ENCODE measurements at regions not wholly inside any gene's neighbourhood (a gene's known extent, or its start where the extent isn't known, plus 50 kb on each side); places are given as distances from the start of the nearest gene placed in this dataset.
A peak's percentile ranks its signal among the peaks of the same experiment; 100 is the strongest.
"Not testable (repeated sequence)": the region's sequence is repeated elsewhere in the genome, so short reads cannot be mapped to it uniquely, and the experiment has no call there.

GRCh38 chr14:105663323-105663722, 136.9 kb downstream of the TMEM121 start:
- H3K9me3 ChIP-seq; H3K4me3 ChIP-seq; H3K27me3 ChIP-seq; H3K36me3 ChIP-seq; H3K27ac ChIP-seq; intact Hi-C loops (cut with DNase I; ENCODE audit: low total_unique reads): not testable (repeated sequence)
- peak in 1 of 2 donors; percentile 10 for DNase-seq
- peaks cover 0 to 11% (median 7%) of the 10 kb centered on the region in 4 donors for H3K4me1 ChIP-seq

GRCh38 chr14:105663818-105664596, 137.6 kb downstream of the TMEM121 start:
- peak in 1 of 2 donors; percentile 81 for DNase-seq
- Histone ChIP-seq H3K4me1 (peaks cover 0 to 11% (median 7%) of the 10 kb centered on the region in 4 donors), H3K27ac (peak overlapping the region; percentile 59 to 73)
- H3K27me3 ChIP-seq; H3K4me3 ChIP-seq; intact Hi-C loops (cut with DNase I; ENCODE audit: low total_unique reads); H3K9me3 ChIP-seq; H3K36me3 ChIP-seq: not testable (repeated sequence)

DNA sequence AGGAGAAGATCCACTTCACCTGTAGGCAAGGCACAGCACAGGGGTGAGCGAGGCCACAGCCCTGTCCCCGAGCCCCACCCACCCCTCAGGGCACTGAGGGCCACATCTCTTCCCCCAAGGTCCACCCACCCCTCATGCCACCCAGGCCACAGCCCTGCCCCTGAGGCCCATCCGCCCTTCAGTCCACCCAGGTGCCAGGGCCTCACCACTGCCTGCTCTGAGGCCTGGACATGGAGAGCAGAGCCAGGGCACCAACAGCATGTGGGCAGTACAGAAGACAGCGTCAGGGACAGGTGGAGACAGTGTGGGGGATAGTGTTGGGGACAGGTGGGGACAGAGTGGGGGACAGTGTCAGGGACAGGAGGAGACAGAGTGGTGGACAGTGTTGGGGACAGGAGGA, 138.3 kb downstream of the TMEM121 start:
- Histone ChIP-seq H3K27me3 (no peaks in the 10 kb centered on the region), H3K4me1 (peaks cover 0 to 11% (median 7%) of the 10 kb centered on the region in 4 donors), H3K36me3 (no peaks in the 10 kb centered on the region), H3K4me3 (no peak overlapping the region), H3K27ac (peak overlapping the region in 1 of 2 donors; percentile 73), H3K9me3 (no peaks in the 10 kb centered on the region)
- intact Hi-C loops (cut with DNase I; ENCODE audit: low total_unique reads) = no loop called here
- TF ChIP-seq CTCF (IDR thresholded peaks at IDR 0.05) = no peak
- peak in 1 of 2 donors; percentile 48 for DNase-seq

DNA sequence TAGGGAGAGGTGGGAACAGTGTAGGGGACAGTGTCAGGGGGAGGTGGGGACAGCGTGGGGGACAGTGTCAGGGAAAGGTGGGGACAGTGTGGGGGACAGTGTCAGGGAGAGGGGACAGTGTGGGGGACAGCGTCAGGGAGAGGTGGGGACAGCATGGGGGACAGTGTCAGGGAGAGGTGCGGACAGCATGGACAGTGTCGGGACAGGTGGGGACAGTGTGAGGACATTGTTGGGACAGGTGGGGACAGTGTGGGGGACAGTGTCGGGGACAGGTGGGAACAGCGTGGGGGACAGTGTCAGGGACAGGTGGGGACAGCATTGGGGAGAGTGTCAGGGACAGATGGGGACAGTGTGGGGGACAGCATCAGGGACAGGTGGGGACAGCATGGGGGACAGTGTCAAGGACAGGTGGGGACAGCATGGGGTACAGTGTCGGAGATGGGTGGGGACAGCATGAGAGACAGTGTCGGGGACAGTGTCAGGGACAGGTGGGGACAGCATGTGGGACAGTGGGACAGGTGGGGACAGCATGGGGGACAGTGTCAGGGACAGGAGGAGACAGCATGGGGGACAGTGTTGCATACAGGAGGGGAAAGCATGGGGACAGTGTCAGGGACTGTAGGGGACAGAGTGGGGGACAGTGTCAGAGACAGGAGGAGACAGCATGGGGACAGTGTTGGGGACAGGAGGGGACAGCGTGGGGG, 139.0 kb downstream of the TMEM121 start:
- Histone ChIP-seq H3K4me1 (peaks cover 0 to 11% (median 7%) of the 10 kb centered on the region in 4 donors), H3K4me3 (no peak overlapping the region), H3K9me3 (no peaks in the 10 kb centered on the region), H3K27ac (no peak overlapping the region), H3K36me3 (no peaks in the 10 kb centered on the region), H3K27me3 (no peaks in the 10 kb centered on the region)
- intact Hi-C loops (cut with DNase I; ENCODE audit: low total_unique reads) = no loop called here
- DNase-seq = peak in 1 of 2 donors; percentile 48
- TF ChIP-seq CTCF (IDR thresholded peaks at IDR 0.05) = no peak

GRCh38 chr14:105665951-105666277, 139.5 kb downstream of the TMEM121 start:
- TF ChIP-seq CTCF (IDR thresholded peaks at IDR 0.05) = no peak

GRCh38 chr14:105666420-105666819, 140.0 kb downstream of the TMEM121 start:
- no peak for DNase-seq
- no peaks in the 10 kb centered on the region for H3K9me3 ChIP-seq
- no peak overlapping the region for H3K27ac ChIP-seq
- H3K36me3 ChIP-seq = no peaks in the 10 kb centered on the region
- intact Hi-C loops (cut with DNase I; ENCODE audit: low total_unique reads) = no loop called here
- no peak for TF ChIP-seq CTCF (IDR thresholded peaks at IDR 0.05)
- H3K27me3 ChIP-seq = no peaks in the 10 kb centered on the region
- H3K4me3 ChIP-seq = no peak overlapping the region
- H3K4me1 ChIP-seq = peaks cover 0 to 11% (median 7%) of the 10 kb centered on the region in 4 donors

More at GRCh38 chr14:105665951-105666277, 139.5 kb downstream of the TMEM121 start:
- H3K36me3 ChIP-seq = no peaks in the 10 kb centered on the region
- H3K4me3 ChIP-seq = no peak overlapping the region
- intact Hi-C loops (cut with DNase I; ENCODE audit: low total_unique reads) = no loop called here
- H3K27me3 ChIP-seq = no peaks in the 10 kb centered on the region
- DNase-seq = no peak
- H3K4me1 ChIP-seq = peaks cover 0 to 11% (median 7%) of the 10 kb centered on the region in 4 donors
- H3K9me3 ChIP-seq = no peaks in the 10 kb centered on the region
- no peak overlapping the region for H3K27ac ChIP-seq

- H3K36me3 ChIP-seq; H3K27me3 ChIP-seq; H3K27ac ChIP-seq; H3K4me3 ChIP-seq; H3K9me3 ChIP-seq; DNase-seq; intact Hi-C loops (cut with DNase I; ENCODE audit: low total_unique reads): not testable (repeated sequence)
- peaks cover 0 to 11% (median 7%) of the 10 kb centered on the region in 4 donors for H3K4me1 ChIP-seq
Measured at GRCh38 chr14:105666991-105667662, 140.7 kb downstream of the TMEM121 start.

DNA sequence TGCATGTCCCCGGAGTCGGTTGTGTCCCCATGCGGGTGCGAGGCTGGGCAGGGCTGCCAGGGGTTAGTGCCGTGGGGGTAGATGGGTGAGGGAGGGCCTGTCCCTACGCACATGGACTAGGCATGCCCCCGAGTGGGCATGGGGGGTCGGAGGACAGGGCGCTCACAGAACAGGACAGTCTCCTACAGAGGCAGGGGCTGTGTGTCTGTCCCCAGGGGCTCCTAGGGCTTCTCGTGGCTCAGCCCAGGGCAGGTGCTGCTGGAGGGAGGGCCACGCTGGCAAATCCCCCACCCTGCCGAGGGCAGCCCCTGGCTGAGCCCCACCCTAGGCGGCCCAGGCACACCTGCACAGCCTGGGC, 141.3 kb downstream of the TMEM121 start:
- DNase-seq; H3K9me3 ChIP-seq; intact Hi-C loops (cut with DNase I; ENCODE audit: low total_unique reads); H3K4me3 ChIP-seq; H3K27ac ChIP-seq; H3K27me3 ChIP-seq; H3K36me3 ChIP-seq: not testable (repeated sequence)
- H3K4me1 ChIP-seq = peaks cover 0 to 11% (median 7%) of the 10 kb centered on the region in 4 donors

GRCh38 chr14:105668021-105668420, 141.6 kb downstream of the TMEM121 start:
- H3K4me1 ChIP-seq = peaks cover 0 to 11% (median 7%) of the 10 kb centered on the region in 4 donors
- H3K27ac ChIP-seq; H3K36me3 ChIP-seq; intact Hi-C loops (cut with DNase I; ENCODE audit: low total_unique reads); H3K9me3 ChIP-seq; DNase-seq; H3K27me3 ChIP-seq; H3K4me3 ChIP-seq: not testable (repeated sequence)

Measured in tibial artery (tissue), 4 donors.